Lower lobe of right lung (tissue), 2 donors: ENCODE measurements at regions not wholly inside any gene's neighbourhood (a gene's known extent, or its start where the extent isn't known, plus 50 kb on each side); places are given as distances from the start of the nearest gene placed in this dataset.
A peak's percentile ranks its signal among the peaks of the same experiment; 100 is the strongest.

ENCODE experiments used
- ATAC-seq, 2 donors: fragments of 200-7000 bp; cut with Tn5 transposase; one replicate each; pipeline ENCODE4 v1.9.1; 2020 to 2022; ENCODE audit warnings: mild to moderate bottlenecking in 2 of 2, moderate library complexity in 2 of 2
- DNase-seq: peaks from one replicate; pipeline ENCODE4 v3.0.0-alpha.2; 2020
- H3K27ac ChIP-seq: fragments of 200-600 bp; one replicate; pipeline ENCODE4 v1.8.0; 2022
- H3K27me3 ChIP-seq: fragments of 200-600 bp; one replicate; pipeline ENCODE4 v1.8.0; 2022; ENCODE audit warnings: low read depth
- H3K36me3 ChIP-seq: fragments of 200-600 bp; one replicate; pipeline ENCODE4 v1.8.0; 2022; ENCODE audit warnings: mild to moderate bottlenecking
- H3K4me1 ChIP-seq: fragments of 200-600 bp; one replicate; pipeline ENCODE4 v1.8.0; 2022
- H3K4me3 ChIP-seq: fragments of 200-600 bp; one replicate; pipeline ENCODE4 v1.8.0; 2022; ENCODE audit warnings: mild to moderate bottlenecking
- H3K9me3 ChIP-seq: fragments of 200-600 bp; one replicate; pipeline ENCODE4 v1.8.0; 2022
- CTCF ChIP-seq: fragments of 200-600 bp; IDR thresholded peaks from one replicate; pipeline ENCODE4 v1.8.0; 2022; ENCODE audit warnings: antibody characterized with exemption, mild to moderate bottlenecking
- intact Hi-C: fragments of 100-400 bp; cut with DNase I; formaldehyde crosslinking; loops from one replicate; pipeline ENCODE4 v1.11.0; 2022
- donor health status: DM: no; HTN: yes; CAD: no; lungs with severe emphysema.

DNA sequence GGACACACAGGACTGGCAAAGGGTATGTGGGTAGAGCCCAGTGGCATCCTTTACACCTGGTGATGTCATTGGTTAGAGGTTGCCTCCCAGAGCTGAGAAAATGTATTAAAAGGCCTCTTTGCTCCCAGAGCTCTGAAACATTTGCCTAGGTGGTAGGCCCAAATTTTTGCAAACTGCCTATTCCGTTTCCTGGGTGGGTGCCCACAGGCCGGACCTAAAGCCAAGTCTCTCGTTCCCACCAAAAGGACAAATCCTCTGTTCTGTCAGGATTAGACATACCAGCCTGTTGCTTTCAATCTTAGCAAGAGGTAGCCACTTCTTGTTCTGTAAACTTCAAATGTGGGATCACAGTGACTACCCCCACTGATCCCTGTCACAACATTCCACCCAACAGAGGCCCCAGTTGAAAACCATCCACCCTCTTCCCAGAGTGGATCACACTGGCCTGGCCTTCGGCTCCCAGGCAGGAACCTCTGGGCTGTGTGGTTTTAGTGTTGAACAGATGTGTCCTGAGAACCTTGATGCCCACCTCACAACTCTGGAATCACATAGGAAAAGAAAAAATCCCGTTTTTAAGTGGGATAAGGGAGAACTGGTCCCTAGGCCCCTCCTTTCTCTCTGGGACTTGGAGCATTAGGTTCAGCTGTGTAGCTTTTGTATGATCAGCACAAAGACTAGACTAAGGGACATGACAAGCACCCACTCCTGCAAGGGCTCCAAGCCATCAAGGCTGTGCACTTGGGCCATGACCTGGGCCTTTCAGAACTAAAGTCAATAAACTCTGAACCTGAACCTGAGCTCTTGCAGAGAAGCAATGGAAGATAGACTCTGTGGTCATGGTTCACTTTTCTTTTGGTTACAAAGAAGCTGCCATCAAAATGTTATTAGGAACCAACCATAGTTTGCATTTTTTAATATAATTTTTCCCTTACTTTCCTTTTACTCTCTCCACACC is 211.3 kb downstream of the CYP26B1 start:
- no peak for TF ChIP-seq CTCF
- no peak for ATAC-seq
- Histone ChIP-seq H3K27ac (peak overlapping the region; percentile 31), H3K27me3 (no peaks in the 10 kb centered on the region), H3K9me3 (no peaks in the 10 kb centered on the region), H3K4me3 (no peak overlapping the region), H3K4me1 (no peaks in the 10 kb centered on the region), H3K36me3 (no peaks in the 10 kb centered on the region)
- intact Hi-C loops: no loop called here
- no peak for DNase-seq

GRCh38 chr2:71935262-71935848 is 212.3 kb downstream of the CYP26B1 start:
- TF ChIP-seq CTCF: no peak
- DNase-seq: no peak
- H3K4me3 ChIP-seq: no peak overlapping the region
- H3K4me1 ChIP-seq: no peaks in the 10 kb centered on the region
- no peaks in the 10 kb centered on the region for H3K36me3 ChIP-seq
- ATAC-seq: peak; percentile 32 to 39
- peak overlapping the region; percentile 31 for H3K27ac ChIP-seq
- no peaks in the 10 kb centered on the region for H3K27me3 ChIP-seq
- intact Hi-C loops: no loop called here
- no peaks in the 10 kb centered on the region for H3K9me3 ChIP-seq

DNA sequence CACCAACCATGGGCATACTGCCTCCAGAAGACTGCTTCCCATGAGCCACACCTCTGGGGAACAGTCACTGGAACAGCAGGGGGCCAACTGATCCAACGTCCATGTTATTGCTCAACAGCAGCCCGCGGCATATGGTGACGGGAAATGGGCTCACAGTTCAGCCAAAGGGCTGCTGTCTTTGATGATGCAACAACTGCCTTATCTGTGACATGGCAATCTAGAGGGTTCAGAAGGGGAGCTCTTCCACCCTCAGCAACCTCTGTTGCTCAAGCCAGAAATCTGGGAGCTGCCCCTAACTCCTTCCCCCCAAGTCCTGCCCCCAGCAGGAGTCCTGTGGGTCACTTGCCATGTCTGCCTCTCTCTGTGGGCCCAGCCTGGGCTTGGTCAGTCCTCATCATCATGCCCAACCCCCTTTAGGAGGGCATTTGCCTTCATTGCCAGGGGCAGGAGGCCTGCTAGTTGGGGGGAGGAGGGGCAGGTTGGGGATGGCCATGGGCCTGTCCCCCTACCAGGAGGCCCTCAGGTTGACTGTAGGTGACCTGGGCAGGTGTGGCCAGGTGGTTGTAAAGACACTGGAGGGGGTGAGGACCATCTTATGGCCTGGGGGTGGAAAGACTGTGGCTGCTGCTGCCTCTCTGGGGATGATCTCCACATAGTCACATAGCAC is 212.9 kb downstream of the CYP26B1 start:
- no peak for DNase-seq
- no peaks in the 10 kb centered on the region for H3K36me3 ChIP-seq
- peak overlapping the region; percentile 31 for H3K27ac ChIP-seq
- H3K9me3 ChIP-seq: no peaks in the 10 kb centered on the region
- ATAC-seq: peak; percentile 36 to 40
- no peak overlapping the region for H3K4me3 ChIP-seq
- H3K27me3 ChIP-seq: no peaks in the 10 kb centered on the region
- intact Hi-C loops: no loop called here
- H3K4me1 ChIP-seq: peaks cover 5% of the 10 kb centered on the region
- TF ChIP-seq CTCF: no peak

DNA sequence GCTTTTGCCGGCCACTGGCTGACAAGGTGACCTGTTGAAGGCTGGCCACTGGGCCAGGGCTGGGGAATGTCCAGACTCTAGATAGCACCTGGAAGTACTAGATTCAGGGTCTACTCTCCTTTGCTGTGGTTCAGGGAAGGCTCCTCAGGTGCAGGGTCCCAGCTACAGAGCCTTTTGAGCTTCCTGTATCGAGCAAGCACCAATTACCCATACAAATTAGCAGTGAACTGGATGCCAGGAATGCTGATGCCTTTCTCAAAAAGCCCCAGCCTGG is 213.4 kb downstream of the CYP26B1 start:
- Histone ChIP-seq H3K4me3 (no peak overlapping the region), H3K9me3 (no peaks in the 10 kb centered on the region), H3K27ac (no peak overlapping the region), H3K36me3 (no peaks in the 10 kb centered on the region), H3K27me3 (no peaks in the 10 kb centered on the region), H3K4me1 (peaks cover 7% of the 10 kb centered on the region)
- intact Hi-C loops: no loop called here
- no peak for ATAC-seq
- no peak for DNase-seq
- no peak for TF ChIP-seq CTCF

- DNase-seq: no peak
- no peaks in the 10 kb centered on the region for H3K36me3 ChIP-seq
- intact Hi-C loops: no loop called here
These were observed 214.0 kb downstream of the CYP26B1 start for GRCh38 chr2:71933467-71934319.

More at GRCh38 chr2:71933467-71934319, 214.0 kb downstream of the CYP26B1 start:
- TF ChIP-seq CTCF: no peak
- peaks cover 7% of the 10 kb centered on the region for H3K4me1 ChIP-seq
- ATAC-seq: no peak
- no peak overlapping the region for H3K4me3 ChIP-seq
- no peaks in the 10 kb centered on the region for H3K27me3 ChIP-seq
- H3K9me3 ChIP-seq: no peaks in the 10 kb centered on the region
- H3K27ac ChIP-seq: no peak overlapping the region
